ENCODE measurements at regions not wholly inside any gene's neighbourhood (a gene's known extent, or its start where the extent isn't known, plus 50 kb on each side); places are given as distances from the start of the nearest gene placed in this dataset.

DNA sequence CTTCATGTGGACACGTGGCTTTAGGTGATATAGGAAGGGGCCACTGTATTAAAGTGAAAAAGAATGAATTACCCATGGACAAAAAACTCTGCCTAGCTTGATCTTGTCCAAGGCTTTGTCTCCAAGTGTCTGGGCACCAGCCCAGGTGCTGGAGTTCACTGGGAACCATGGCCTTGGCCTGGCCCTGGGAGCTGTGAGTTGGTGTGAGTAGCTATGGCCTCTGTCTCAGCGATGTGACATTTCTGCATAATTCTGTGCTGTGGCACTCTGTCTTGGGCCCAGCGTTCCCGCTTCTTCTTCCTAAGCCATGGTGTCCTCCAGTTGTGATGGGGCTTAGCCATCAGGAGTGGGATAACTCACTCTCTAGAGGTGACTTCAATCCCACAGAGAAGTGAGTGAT lies 119.0 kb upstream of the PPP2R2D start:
- TF ChIP-seq POLR2A (IDR thresholded peaks at IDR 0.05), result no peak
- TF ChIP-seq, protein P1, sequence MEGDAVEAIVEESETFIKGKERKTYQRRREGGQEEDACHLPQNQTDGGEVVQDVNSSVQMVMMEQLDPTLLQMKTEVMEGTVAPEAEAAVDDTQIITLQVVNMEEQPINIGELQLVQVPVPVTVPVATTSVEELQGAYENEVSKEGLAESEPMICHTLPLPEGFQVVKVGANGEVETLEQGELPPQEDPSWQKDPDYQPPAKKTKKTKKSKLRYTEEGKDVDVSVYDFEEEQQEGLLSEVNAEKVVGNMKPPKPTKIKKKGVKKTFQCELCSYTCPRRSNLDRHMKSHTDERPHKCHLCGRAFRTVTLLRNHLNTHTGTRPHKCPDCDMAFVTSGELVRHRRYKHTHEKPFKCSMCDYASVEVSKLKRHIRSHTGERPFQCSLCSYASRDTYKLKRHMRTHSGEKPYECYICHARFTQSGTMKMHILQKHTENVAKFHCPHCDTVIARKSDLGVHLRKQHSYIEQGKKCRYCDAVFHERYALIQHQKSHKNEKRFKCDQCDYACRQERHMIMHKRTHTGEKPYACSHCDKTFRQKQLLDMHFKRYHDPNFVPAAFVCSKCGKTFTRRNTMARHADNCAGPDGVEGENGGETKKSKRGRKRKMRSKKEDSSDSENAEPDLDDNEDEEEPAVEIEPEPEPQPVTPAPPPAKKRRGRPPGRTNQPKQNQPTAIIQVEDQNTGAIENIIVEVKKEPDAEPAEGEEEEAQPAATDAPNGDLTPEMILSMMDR (IDR thresholded peaks at IDR 0.05), result no peak
- TF ChIP-seq EP300 (IDR thresholded peaks at IDR 0.05), result no peak
